GM18502 (cell line): ENCODE measurements at regions not wholly inside any gene's neighbourhood (a gene's known extent, or its start where the extent isn't known, plus 50 kb on each side); places are given as distances from the start of the nearest gene placed in this dataset.

Experiments
- ATAC-seq: cut with Tn5 transposase; IDR thresholded peaks from one replicate; pipeline ENCODE4 v1.9.1; 2021; ENCODE audit warnings: mild to moderate bottlenecking; ENCODE audit not compliant: unreplicated experiment, poor library complexity

GRCh38 chr10:42932735-42933447, 144.0 kb upstream of the RET start:
- ATAC-seq, result no peak

- no peak for ATAC-seq
Observed at GRCh38 chr10:42933448-42934340, 143.2 kb upstream of the RET start.

GRCh38 chr10:42934351-42934811, 142.5 kb upstream of the RET start:
- ATAC-seq, result no peak

GRCh38 chr10:42934842-42935241, 142.0 kb upstream of the RET start:
- no peak for ATAC-seq

GRCh38 chr10:42935466-42935865, 141.4 kb upstream of the RET start:
- no peak for ATAC-seq

- ATAC-seq, result no peak
Observed at GRCh38 chr10:42936580-42936979, 140.3 kb upstream of the RET start.

GRCh38 chr10:42937048-42937447, 139.8 kb upstream of the RET start:
- ATAC-seq, result no peak

- no peak for ATAC-seq
Observed at GRCh38 chr10:42937649-42938180, 139.2 kb upstream of the RET start.

GRCh38 chr10:42938351-42938750, 138.5 kb upstream of the RET start:
- no peak for ATAC-seq

- no peak for ATAC-seq
Observed at GRCh38 chr10:42939237-42939636, 137.6 kb upstream of the RET start.

- ATAC-seq, result no peak
Observed at GRCh38 chr10:42939685-42940366, 137.0 kb upstream of the RET start.

GRCh38 chr10:42940487-42941294, 136.2 kb upstream of the RET start:
- no peak for ATAC-seq

GRCh38 chr10:42941295-42941644, 135.6 kb upstream of the RET start:
- ATAC-seq, result no peak

GRCh38 chr10:42941790-42942189, 135.1 kb upstream of the RET start:
- ATAC-seq, result no peak

GRCh38 chr10:42942279-42942950, 134.5 kb upstream of the RET start:
- ATAC-seq, result no peak

- no peak for ATAC-seq
Observed at GRCh38 chr10:42943025-42943818, 133.6 kb upstream of the RET start.

GRCh38 chr10:42948040-42948439, 128.8 kb upstream of the RET start:
- ATAC-seq, result no peak

- ATAC-seq, result no peak
Observed at GRCh38 chr10:42949287-42949686, 127.6 kb upstream of the RET start.
